ENCODE measurements at regions not wholly inside any gene's neighbourhood (a gene's known extent, or its start where the extent isn't known, plus 50 kb on each side); places are given as distances from the start of the nearest gene placed in this dataset.

DNA sequence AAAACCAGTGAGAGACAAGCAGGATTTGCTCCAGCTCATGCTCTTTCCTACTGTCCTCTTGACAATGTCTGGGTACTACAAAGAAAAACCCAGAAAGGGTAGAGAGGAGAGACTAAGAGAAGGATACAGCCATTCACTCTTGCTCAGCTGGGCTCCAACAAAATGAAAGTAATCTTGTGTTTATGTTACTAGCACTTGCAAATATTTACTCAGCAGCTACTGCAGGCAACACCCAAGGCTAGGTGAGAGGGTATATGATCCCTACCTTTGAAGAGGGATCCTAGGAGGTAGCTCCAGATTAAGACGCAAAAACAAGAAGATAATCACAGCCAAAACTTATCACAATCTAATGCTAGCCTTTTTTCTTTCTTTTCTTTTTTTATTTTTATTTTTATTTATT is 329.6 kb upstream of the ACVR2A start:
- in situ Hi-C loops (cut with HindIII; ENCODE audit: low pct_ligation_motif_present, low sequenced_read_pairs): no loop called here
- H3K27ac ChIP-seq: no peak overlapping the region
- TF ChIP-seq, protein P1, sequence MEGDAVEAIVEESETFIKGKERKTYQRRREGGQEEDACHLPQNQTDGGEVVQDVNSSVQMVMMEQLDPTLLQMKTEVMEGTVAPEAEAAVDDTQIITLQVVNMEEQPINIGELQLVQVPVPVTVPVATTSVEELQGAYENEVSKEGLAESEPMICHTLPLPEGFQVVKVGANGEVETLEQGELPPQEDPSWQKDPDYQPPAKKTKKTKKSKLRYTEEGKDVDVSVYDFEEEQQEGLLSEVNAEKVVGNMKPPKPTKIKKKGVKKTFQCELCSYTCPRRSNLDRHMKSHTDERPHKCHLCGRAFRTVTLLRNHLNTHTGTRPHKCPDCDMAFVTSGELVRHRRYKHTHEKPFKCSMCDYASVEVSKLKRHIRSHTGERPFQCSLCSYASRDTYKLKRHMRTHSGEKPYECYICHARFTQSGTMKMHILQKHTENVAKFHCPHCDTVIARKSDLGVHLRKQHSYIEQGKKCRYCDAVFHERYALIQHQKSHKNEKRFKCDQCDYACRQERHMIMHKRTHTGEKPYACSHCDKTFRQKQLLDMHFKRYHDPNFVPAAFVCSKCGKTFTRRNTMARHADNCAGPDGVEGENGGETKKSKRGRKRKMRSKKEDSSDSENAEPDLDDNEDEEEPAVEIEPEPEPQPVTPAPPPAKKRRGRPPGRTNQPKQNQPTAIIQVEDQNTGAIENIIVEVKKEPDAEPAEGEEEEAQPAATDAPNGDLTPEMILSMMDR (IDR thresholded peaks at IDR 0.05; ENCODE audit: low read depth, low read length, missing control alignments): no peak
- DNase-seq: no peak
- no peaks in the 10 kb centered on the region for H3K27me3 ChIP-seq (replicated peaks)
- H3K4me3 ChIP-seq (ENCODE audit: low read depth, low read length): no peak overlapping the region
- no peaks in the 10 kb centered on the region for H3K36me3 ChIP-seq (replicated peaks)

DNA sequence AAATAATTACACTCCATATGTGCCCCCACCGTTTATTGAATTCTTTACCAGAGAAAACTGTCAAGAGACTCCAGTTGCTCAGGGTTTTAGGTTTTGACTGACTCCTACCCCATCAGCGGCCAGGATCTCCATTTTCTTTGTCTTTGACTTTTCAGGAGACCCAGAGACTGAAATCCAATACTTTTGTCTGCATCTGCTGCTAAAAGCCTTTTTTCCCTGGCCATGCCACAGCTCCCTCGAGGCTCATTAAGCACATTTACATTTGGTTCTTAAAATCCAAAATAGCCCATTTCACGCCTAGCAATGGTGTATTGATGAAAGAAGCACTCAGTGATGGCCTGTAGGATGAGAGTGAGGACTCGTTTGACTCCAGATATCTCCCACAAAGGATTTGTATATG is 332.6 kb upstream of the ACVR2A start:
- TF ChIP-seq, protein P1 (IDR thresholded peaks at IDR 0.05; ENCODE audit: low read depth, low read length, missing control alignments): no peak
- Histone ChIP-seq H3K27ac (no peak overlapping the region), H3K27me3 (replicated peaks) (no peaks in the 10 kb centered on the region), H3K36me3 (replicated peaks) (no peaks in the 10 kb centered on the region), H3K4me3 (ENCODE audit: low read depth, low read length) (no peak overlapping the region)
- DNase-seq: no peak
- in situ Hi-C loops (cut with HindIII; ENCODE audit: low pct_ligation_motif_present, low sequenced_read_pairs): no loop called here

GRCh38 chr2:147511491-147511948 is 333.3 kb upstream of the ACVR2A start:
- Histone ChIP-seq H3K27ac (no peak overlapping the region), H3K4me3 (ENCODE audit: low read depth, low read length) (no peak overlapping the region), H3K27me3 (replicated peaks) (no peaks in the 10 kb centered on the region), H3K36me3 (replicated peaks) (no peaks in the 10 kb centered on the region)
- peak; percentile 7 for DNase-seq
- TF ChIP-seq, protein P1 (IDR thresholded peaks at IDR 0.05; ENCODE audit: low read depth, low read length, missing control alignments): no peak
- in situ Hi-C loops (cut with HindIII; ENCODE audit: low pct_ligation_motif_present, low sequenced_read_pairs): no loop called here

GRCh38 chr2:147509821-147510220 is 335.0 kb upstream of the ACVR2A start:
- in situ Hi-C loops (cut with HindIII; ENCODE audit: low pct_ligation_motif_present, low sequenced_read_pairs): no loop called here
- Histone ChIP-seq H3K36me3 (replicated peaks) (no peaks in the 10 kb centered on the region), H3K27ac (no peak overlapping the region), H3K27me3 (replicated peaks) (no peaks in the 10 kb centered on the region), H3K4me3 (ENCODE audit: low read depth, low read length) (no peak overlapping the region)
- DNase-seq: no peak
- TF ChIP-seq, protein P1 (IDR thresholded peaks at IDR 0.05; ENCODE audit: low read depth, low read length, missing control alignments): no peak

DNA sequence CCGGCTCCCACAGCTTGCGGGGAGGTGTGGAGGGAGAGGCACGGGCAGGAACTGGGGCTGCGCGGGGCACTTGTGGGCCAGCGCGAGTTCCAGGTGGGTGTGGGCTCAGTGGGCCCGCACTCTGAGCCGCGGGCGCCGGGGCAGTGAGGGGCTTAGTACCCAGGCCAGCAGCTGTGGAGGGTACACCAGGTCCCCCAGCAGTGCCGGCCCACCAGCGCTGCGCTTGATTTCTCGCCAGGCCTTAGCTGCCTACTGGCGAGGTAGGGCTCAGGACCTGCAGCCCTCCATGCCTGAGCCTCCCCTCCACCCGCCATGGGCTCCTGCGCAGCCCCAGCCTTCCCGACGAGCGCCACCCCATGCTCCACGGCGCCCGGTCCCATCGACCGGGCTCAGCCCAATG is 337.9 kb upstream of the ACVR2A start:
- no peaks in the 10 kb centered on the region for H3K36me3 ChIP-seq (replicated peaks)
- TF ChIP-seq, protein P1 (IDR thresholded peaks at IDR 0.05; ENCODE audit: low read depth, low read length, missing control alignments): no peak

DNA sequence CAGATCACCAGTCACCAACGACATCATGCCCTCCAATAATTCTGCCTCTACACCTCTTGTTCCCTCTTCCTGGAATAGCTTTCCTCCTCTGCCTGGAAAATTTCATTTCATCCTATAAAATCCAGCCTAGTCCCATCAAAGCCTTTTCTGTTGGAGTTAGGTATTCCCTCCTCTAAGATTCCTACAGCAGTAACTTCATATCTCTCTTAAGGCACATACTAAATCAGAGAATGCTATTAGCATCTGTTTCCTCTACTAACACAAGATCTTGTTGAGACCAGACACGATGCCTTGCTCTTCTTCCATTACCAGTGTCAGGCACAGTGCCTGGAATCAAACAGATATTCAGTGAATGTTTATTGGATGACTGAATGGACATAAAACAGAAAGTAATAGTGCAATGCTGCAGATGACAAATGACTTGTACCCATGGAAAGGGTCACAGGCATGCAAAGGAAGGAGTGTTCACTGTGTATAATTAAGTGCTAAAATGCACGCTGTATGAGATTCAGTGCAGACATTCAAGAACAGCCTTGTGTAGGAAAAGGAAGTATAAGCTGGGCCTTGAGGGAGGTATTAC is 342.0 kb upstream of the ACVR2A start:
- DNase-seq: no peak
- TF ChIP-seq, protein P1 (IDR thresholded peaks at IDR 0.05; ENCODE audit: low read depth, low read length, missing control alignments): no peak
- Histone ChIP-seq H3K4me3 (ENCODE audit: low read depth, low read length) (no peak overlapping the region), H3K27ac (no peak overlapping the region), H3K27me3 (replicated peaks) (no peaks in the 10 kb centered on the region), H3K36me3 (replicated peaks) (no peaks in the 10 kb centered on the region)
- in situ Hi-C loops (cut with HindIII; ENCODE audit: low pct_ligation_motif_present, low sequenced_read_pairs): no loop called here

More for the DNA sequence above, 337.9 kb upstream of the ACVR2A start:
- H3K27ac ChIP-seq: no peak overlapping the region
- DNase-seq: no peak
- no peaks in the 10 kb centered on the region for H3K27me3 ChIP-seq (replicated peaks)
- in situ Hi-C loops (cut with HindIII; ENCODE audit: low pct_ligation_motif_present, low sequenced_read_pairs): no loop called here
- no peak overlapping the region for H3K4me3 ChIP-seq (ENCODE audit: low read depth, low read length)
